OCI-LY7 (cell line): ENCODE measurements at regions not wholly inside any gene's neighbourhood (a gene's known extent, or its start where the extent isn't known, plus 50 kb on each side); places are given as distances from the start of the nearest gene placed in this dataset.

Experiments used
- BruUV-seq: library from RNA; stranded (reverse); fragments of 400-500 nt; replicated peaks from 2 replicates; lab custom pipeline; 2021; lab: Mats Ljungman, UMichigan
- CTCF ChIA-PET: fragments of 300-600 bp; sonication (Branson Sonifier 250); formaldehyde crosslinking; loops from one replicate; lab custom pipeline; 2022; ENCODE audit warnings: antibody characterized with exemption; ENCODE audit not compliant: unreplicated experiment; lab: Charles Lee
- POLR2A ChIA-PET: fragments of 300-600 bp; sonication (Branson Sonifier 250); formaldehyde crosslinking; loops from one replicate; lab custom pipeline; 2022; ENCODE audit warnings: antibody characterized with exemption; lab: Charles Lee
- DNase-seq: peaks from one replicate; pipeline ENCODE4 v3.0.0-alpha.2; 2015; ENCODE audit warnings: low spot score
- H2AFZ ChIP-seq: fragments of 200-600 bp; sonication (generic), shearing (Covaris generic); 2 replicates; pipeline ENCODE4 v1.6.1; 2014; ENCODE audit warnings: mild to moderate bottlenecking, antibody characterized with exemption, low read length, moderate library complexity
- H3K27ac ChIP-seq: fragments of 200-600 bp; sonication (generic); 2 replicates; pipeline ENCODE4 v1.5.1; 2014; ENCODE audit warnings: mixed run types, low read depth, mild to moderate bottlenecking, moderate library complexity, low read length, inconsistent platforms; ENCODE audit not compliant: poor library complexity, severe bottlenecking
- H3K36me3 ChIP-seq: fragments of 200-600 bp; sonication (generic); 2 replicates; pipeline ENCODE4 v1.6.1; 2014; ENCODE audit warnings: mild to moderate bottlenecking, antibody characterized with exemption, low read length, moderate library complexity, mixed read lengths; ENCODE audit not compliant: insufficient read depth
- H3K4me1 ChIP-seq: fragments of 200-600 bp; sonication (generic); 2 replicates; pipeline ENCODE4 v1.5.1; 2014; ENCODE audit warnings: mild to moderate bottlenecking, low read length; ENCODE audit not compliant: insufficient read depth, poor library complexity, severe bottlenecking
- H3K4me2 ChIP-seq: fragments of 200-600 bp; sonication (generic); 2 replicates; pipeline ENCODE4 v1.6.1; 2014; ENCODE audit warnings: mild to moderate bottlenecking, low read length
- H3K4me3 ChIP-seq: fragments of 200-600 bp; sonication (generic); 2 replicates; pipeline ENCODE4 v1.5.1; 2014; ENCODE audit warnings: mild to moderate bottlenecking, low read depth, low read length; ENCODE audit not compliant: poor library complexity, severe bottlenecking
- H3K79me2 ChIP-seq: fragments of 200-600 bp; sonication (generic); 2 replicates; pipeline ENCODE4 v1.6.1; 2016; ENCODE audit warnings: low read depth, mild to moderate bottlenecking, low read length, moderate library complexity, mixed read lengths; ENCODE audit not compliant: insufficient read depth
- H3K9me2 ChIP-seq: fragments of 200-600 bp; sonication (generic); 2 replicates; pipeline ENCODE4 v1.6.1; 2016; ENCODE audit warnings: mild to moderate bottlenecking, low read length, mixed read lengths; ENCODE audit not compliant: insufficient read depth
- H3K9me3 ChIP-seq: fragments of 200-600 bp; sonication (generic); 2 replicates; pipeline ENCODE4 v1.6.1; 2014; ENCODE audit warnings: mild to moderate bottlenecking, mixed run types, low read length, mixed read lengths
- H4K20me1 ChIP-seq: fragments of 200-600 bp; sonication (generic); 2 replicates; pipeline ENCODE4 v1.6.1; 2014; ENCODE audit warnings: mild to moderate bottlenecking, antibody characterized with exemption, low read length, moderate library complexity, mixed read lengths; ENCODE audit not compliant: insufficient read depth
- EZH2phosphoT487 ChIP-seq: fragments of 200-600 bp; sonication (generic); IDR thresholded peaks from 2 replicates; pipeline ENCODE4 v1.6.1; 2018; ENCODE audit warnings: low read depth, borderline replicate concordance, mild to moderate bottlenecking, mixed run types, antibody characterized with exemption, low read length, moderate library complexity, mixed read lengths
- intact Hi-C: fragments of 100-400 bp; cut with micrococcal nuclease; formaldehyde crosslinking; loops from one replicate; pipeline ENCODE4 v1.10.0; 2022; ENCODE audit not compliant: unreplicated experiment
- TF ChIP-seq, protein P1 (sequence below): fragments of 200-600 bp; sonication (generic); conservative IDR thresholded peaks from 2 replicates; pipeline ENCODE4 v1.5.1; 2014; ENCODE audit warnings: mild to moderate bottlenecking, antibody characterized with exemption, low read length, moderate library complexity, mixed read lengths

DNA sequence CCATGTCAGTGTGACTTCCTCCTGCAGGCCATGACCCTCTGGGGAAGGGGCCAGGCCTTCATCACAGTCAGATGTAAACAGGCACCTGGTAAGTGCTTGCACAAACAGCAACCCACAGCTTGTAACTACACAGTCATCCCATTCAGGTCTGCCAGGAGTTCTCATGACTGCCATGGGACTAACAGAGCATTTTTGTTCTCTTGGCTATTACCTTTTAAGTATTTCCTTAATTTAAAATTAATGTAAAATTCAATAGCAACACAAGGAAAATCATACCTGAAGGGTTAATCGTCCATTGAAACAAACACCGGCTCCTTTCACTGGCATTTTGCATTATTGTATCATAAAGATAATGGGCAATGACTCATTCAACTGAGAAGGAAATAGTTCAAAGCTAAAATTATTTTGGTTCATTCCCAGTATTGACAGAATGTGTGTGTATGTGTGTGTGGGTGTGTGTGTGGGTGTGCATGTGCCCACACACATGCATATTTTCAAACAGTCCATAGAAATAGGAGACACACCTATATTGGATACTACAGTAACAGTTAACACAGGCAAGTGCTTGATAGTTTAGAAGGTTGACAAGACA lies 307.9 kb downstream of the WDR11 start:
- no peak for DNase-seq
- Histone ChIP-seq H4K20me1 (no peaks in the 10 kb centered on the region), H3K9me3 (no peaks in the 10 kb centered on the region), H3K4me1 (no peaks in the 10 kb centered on the region), H3K9me2 (no peaks in the 10 kb centered on the region), H3K4me2 (no peak overlapping the region), H2AFZ (no peak overlapping the region), H3K79me2 (no peaks in the 10 kb centered on the region), H3K27ac (no peak overlapping the region), H3K36me3 (no peaks in the 10 kb centered on the region), H3K4me3 (no peak overlapping the region)
- BruUV-seq, result no TSS peak
- intact Hi-C loops, result no loop called here
- POLR2A ChIA-PET, result no interaction called here
- CTCF ChIA-PET, result no interaction called here
- no peak for TF ChIP-seq EZH2phosphoT487
- TF ChIP-seq, protein P1, sequence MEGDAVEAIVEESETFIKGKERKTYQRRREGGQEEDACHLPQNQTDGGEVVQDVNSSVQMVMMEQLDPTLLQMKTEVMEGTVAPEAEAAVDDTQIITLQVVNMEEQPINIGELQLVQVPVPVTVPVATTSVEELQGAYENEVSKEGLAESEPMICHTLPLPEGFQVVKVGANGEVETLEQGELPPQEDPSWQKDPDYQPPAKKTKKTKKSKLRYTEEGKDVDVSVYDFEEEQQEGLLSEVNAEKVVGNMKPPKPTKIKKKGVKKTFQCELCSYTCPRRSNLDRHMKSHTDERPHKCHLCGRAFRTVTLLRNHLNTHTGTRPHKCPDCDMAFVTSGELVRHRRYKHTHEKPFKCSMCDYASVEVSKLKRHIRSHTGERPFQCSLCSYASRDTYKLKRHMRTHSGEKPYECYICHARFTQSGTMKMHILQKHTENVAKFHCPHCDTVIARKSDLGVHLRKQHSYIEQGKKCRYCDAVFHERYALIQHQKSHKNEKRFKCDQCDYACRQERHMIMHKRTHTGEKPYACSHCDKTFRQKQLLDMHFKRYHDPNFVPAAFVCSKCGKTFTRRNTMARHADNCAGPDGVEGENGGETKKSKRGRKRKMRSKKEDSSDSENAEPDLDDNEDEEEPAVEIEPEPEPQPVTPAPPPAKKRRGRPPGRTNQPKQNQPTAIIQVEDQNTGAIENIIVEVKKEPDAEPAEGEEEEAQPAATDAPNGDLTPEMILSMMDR, result no peak

GRCh38 chr10:121159670-121160069 lies 308.5 kb downstream of the WDR11 start:
- H3K4me2 ChIP-seq, result no peak overlapping the region
- H3K36me3 ChIP-seq, result no peaks in the 10 kb centered on the region
- CTCF ChIA-PET, result no interaction called here
- H3K9me2 ChIP-seq, result no peaks in the 10 kb centered on the region
- no peak overlapping the region for H3K27ac ChIP-seq
- no peak overlapping the region for H3K4me3 ChIP-seq
- POLR2A ChIA-PET, result no interaction called here
- H3K9me3 ChIP-seq, result no peaks in the 10 kb centered on the region
- no TSS peak for BruUV-seq
- H3K4me1 ChIP-seq, result no peaks in the 10 kb centered on the region
- H4K20me1 ChIP-seq, result no peaks in the 10 kb centered on the region
- DNase-seq, result no peak
- H2AFZ ChIP-seq, result no peak overlapping the region
- TF ChIP-seq, protein P1, result no peak
- TF ChIP-seq EZH2phosphoT487, result no peak
- intact Hi-C loops, result no loop called here
- H3K79me2 ChIP-seq, result no peaks in the 10 kb centered on the region

DNA sequence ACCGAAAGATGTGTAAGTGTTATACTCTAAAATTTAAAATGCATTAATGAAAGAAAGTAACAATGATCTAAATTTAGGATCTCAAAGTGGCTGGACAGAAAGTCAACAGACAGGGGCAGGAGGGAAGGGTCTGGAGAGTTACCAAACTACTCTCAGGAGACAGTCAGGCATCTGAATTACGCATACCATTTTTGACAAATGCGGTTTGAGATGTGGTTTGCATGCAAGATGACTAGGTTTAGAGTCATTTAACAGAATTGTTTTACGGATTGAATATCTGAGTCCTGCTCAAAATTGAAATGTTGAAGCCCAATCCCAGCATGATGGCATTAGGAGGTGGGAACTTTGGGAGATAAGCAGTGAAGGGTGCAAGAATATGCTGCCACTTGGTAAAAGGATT lies 314.1 kb downstream of the WDR11 start:
- BruUV-seq, result no TSS peak
- Histone ChIP-seq H3K9me3 (no peaks in the 10 kb centered on the region), H3K4me1 (no peaks in the 10 kb centered on the region), H3K27ac (no peak overlapping the region), H3K79me2 (no peaks in the 10 kb centered on the region), H3K4me2 (no peak overlapping the region), H4K20me1 (no peaks in the 10 kb centered on the region), H3K36me3 (no peaks in the 10 kb centered on the region), H3K9me2 (no peaks in the 10 kb centered on the region), H3K4me3 (no peak overlapping the region), H2AFZ (no peak overlapping the region)
- ChIA-PET POLR2A (no interaction called here), CTCF (no interaction called here)
- intact Hi-C loops, result no loop called here
- TF ChIP-seq EZH2phosphoT487, result no peak
- TF ChIP-seq, protein P1, result no peak
- DNase-seq, result no peak
